ENCODE measurements at regions not wholly inside any gene's neighbourhood (a gene's known extent, or its start where the extent isn't known, plus 50 kb on each side); places are given as distances from the start of the nearest gene placed in this dataset.

DNA sequence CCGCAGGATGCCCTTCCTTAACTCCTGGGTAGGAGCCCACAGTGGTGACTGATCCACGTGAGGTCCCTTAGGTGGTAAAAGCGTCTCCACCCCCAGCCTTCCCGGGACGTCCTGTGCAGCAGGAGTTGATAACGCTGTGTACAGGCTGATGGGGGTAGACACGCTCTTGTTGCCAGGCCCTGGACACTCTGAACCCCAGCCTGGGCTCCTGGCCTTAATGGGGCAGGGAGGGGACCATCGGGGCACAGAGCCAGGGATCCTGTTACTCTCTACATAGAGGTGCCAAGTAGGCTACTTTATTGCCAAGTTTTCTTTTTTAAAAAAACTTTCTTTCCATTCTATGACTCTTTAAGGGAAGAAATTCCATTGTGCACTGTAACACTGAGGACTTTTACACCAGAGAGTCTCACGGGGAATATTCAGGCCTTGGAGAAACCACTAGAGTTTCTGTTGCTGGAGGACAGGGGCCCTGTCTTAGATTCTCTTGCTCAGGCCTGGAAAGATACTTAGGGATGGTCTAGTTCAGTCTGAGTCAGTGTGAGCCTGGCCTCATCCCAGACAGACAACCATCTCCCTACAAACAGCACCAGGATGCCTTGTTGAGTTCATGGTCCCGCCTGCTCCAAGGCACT is 104.3 kb upstream of the RNU6-1 start:
- H3K4me3 ChIP-seq (ENCODE audit: low read length), result no peak overlapping the region
- no peaks in the 10 kb centered on the region for H3K79me2 ChIP-seq (ENCODE audit: low read length)
- DNase-seq (no peak), ATAC-seq (no peak)
- H3K27ac ChIP-seq (ENCODE audit: low read length), result no peak overlapping the region
- no peaks in the 10 kb centered on the region for H3K9me3 ChIP-seq (ENCODE audit: low read length)
- H2AFZ ChIP-seq (ENCODE audit: low read length), result no peak overlapping the region
- peaks cover 26% of the 10 kb centered on the region for H3K4me1 ChIP-seq (ENCODE audit: insufficient read depth, low read length)
- H3K9ac ChIP-seq (ENCODE audit: low read length), result no peak overlapping the region
- no peaks in the 10 kb centered on the region for H3K27me3 ChIP-seq (ENCODE audit: low read length)
- no peaks in the 10 kb centered on the region for H3K36me3 ChIP-seq (ENCODE audit: low read depth, low read length)
- no peak overlapping the region for H3K4me2 ChIP-seq (ENCODE audit: low read length)
- H3F3A ChIP-seq (ENCODE audit: low read length, unreplicated experiment), result no peaks in the 10 kb centered on the region
- no peaks in the 10 kb centered on the region for H4K20me1 ChIP-seq (ENCODE audit: low read length)
- BruUV-seq (replicated peaks), result no TSS peak
- intact Hi-C loops (cut with micrococcal nuclease), result no loop called here
- no peaks in the 10 kb centered on the region for H3K9me2 ChIP-seq (replicated peaks; ENCODE audit: low read length)
- POLR2A ChIA-PET (ENCODE audit: unreplicated experiment), result no interaction called here
- CTCF ChIA-PET, result no interaction called here
- no peak for TF ChIP-seq EZH2 (IDR thresholded peaks at IDR 0.05; ENCODE audit: low read length, unreplicated experiment)
- no peak for TF ChIP-seq EZH2phosphoT487 (IDR thresholded peaks at IDR 0.05; ENCODE audit: borderline replicate concordance, low read length)
- TF ChIP-seq, protein P1, sequence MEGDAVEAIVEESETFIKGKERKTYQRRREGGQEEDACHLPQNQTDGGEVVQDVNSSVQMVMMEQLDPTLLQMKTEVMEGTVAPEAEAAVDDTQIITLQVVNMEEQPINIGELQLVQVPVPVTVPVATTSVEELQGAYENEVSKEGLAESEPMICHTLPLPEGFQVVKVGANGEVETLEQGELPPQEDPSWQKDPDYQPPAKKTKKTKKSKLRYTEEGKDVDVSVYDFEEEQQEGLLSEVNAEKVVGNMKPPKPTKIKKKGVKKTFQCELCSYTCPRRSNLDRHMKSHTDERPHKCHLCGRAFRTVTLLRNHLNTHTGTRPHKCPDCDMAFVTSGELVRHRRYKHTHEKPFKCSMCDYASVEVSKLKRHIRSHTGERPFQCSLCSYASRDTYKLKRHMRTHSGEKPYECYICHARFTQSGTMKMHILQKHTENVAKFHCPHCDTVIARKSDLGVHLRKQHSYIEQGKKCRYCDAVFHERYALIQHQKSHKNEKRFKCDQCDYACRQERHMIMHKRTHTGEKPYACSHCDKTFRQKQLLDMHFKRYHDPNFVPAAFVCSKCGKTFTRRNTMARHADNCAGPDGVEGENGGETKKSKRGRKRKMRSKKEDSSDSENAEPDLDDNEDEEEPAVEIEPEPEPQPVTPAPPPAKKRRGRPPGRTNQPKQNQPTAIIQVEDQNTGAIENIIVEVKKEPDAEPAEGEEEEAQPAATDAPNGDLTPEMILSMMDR (conservative IDR thresholded peaks at IDR 0.05; ENCODE audit: low read depth, low read length), result no peak

DNA sequence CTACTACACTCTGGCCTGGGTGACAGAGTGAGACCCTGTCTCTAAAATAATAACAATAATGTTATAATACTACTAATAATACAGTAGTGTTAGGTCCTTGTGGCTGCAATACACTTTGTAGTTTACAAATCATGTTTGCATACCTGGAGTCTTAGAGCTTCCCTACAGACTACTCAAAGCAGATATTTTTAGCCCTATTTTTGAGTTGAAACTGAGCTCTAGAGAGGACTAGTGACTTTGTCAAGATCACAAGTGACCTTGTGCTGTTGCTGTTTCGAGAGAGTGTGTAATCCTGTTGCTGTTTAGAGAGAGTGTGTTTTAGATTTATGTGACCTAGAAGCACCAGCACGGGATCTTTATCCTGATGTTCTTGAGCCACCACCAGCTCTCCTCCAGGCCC is 105.3 kb upstream of the RNU6-1 start:
- Histone ChIP-seq H3K4me2 (ENCODE audit: low read length) (no peak overlapping the region), H3K9me3 (ENCODE audit: low read length) (no peaks in the 10 kb centered on the region), H3K79me2 (ENCODE audit: low read length) (no peaks in the 10 kb centered on the region), H3K4me3 (ENCODE audit: low read length) (no peak overlapping the region), H3K9me2 (replicated peaks; ENCODE audit: low read length) (no peaks in the 10 kb centered on the region), H4K20me1 (ENCODE audit: low read length) (no peaks in the 10 kb centered on the region), H3K4me1 (ENCODE audit: insufficient read depth, low read length) (peaks cover 26% of the 10 kb centered on the region), H2AFZ (ENCODE audit: low read length) (no peak overlapping the region), H3K27me3 (ENCODE audit: low read length) (no peaks in the 10 kb centered on the region), H3K27ac (ENCODE audit: low read length) (no peak overlapping the region), H3K36me3 (ENCODE audit: low read depth, low read length) (no peaks in the 10 kb centered on the region), H3K9ac (ENCODE audit: low read length) (no peak overlapping the region), H3F3A (ENCODE audit: low read length, unreplicated experiment) (no peaks in the 10 kb centered on the region)
- no TSS peak for BruUV-seq (replicated peaks)
- DNase-seq (no peak), ATAC-seq (no peak)
- TF ChIP-seq EZH2phosphoT487 (IDR thresholded peaks at IDR 0.05; ENCODE audit: borderline replicate concordance, low read length) (no peak), EZH2 (IDR thresholded peaks at IDR 0.05; ENCODE audit: low read length, unreplicated experiment) (no peak)
- TF ChIP-seq, protein P1 (conservative IDR thresholded peaks at IDR 0.05; ENCODE audit: low read depth, low read length), result no peak
- ChIA-PET CTCF (no interaction called here), POLR2A (ENCODE audit: unreplicated experiment) (no interaction called here)
- intact Hi-C loops (cut with micrococcal nuclease), result no loop called here

DNA sequence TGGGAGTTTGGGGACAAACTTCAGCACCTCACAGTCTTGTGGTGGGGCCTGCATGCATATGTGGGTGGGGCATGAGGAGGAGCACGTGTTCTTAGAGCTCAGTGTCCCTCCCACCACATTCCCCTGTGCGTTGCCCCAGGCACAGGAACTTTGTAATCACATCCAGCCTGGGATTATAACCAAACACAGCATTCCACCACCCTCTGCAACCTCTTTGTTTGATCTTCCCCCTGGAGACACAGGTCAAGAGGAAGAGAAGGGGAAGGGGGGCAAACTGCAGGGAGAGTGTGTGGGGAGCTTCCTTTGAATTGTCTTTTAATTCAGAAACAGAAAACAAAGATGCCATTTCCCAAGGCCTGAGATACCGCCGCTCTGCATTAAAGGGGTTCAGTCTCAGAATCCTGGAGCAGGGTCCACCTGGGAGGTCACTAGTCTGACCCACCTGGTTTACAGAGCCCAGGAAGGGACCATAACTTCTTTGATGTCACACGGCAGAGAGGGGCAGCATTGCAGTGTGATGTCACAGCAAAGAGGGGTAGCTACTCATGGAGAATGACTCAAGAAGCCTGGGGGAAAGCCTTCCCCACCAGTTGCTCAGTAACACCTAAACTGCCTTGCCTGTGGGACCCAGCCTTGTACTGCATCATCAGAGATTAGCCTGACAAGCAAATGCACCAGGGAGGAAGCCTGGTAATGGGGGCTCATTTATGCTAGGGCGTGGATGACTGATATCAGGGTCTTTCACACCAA is 106.3 kb upstream of the RNU6-1 start:
- peak; percentile 64 for ATAC-seq
- Histone ChIP-seq H3K4me3 (ENCODE audit: low read length) (no peak overlapping the region), H3K27ac (ENCODE audit: low read length) (no peak overlapping the region), H3K36me3 (ENCODE audit: low read depth, low read length) (no peaks in the 10 kb centered on the region), H3F3A (ENCODE audit: low read length, unreplicated experiment) (no peaks in the 10 kb centered on the region), H3K4me1 (ENCODE audit: insufficient read depth, low read length) (peaks cover 25% of the 10 kb centered on the region), H3K4me2 (ENCODE audit: low read length) (no peak overlapping the region), H3K9ac (ENCODE audit: low read length) (no peak overlapping the region), H3K9me2 (replicated peaks; ENCODE audit: low read length) (no peaks in the 10 kb centered on the region), H3K79me2 (ENCODE audit: low read length) (no peaks in the 10 kb centered on the region), H3K9me3 (ENCODE audit: low read length) (no peaks in the 10 kb centered on the region), H2AFZ (ENCODE audit: low read length) (peak overlapping the region; percentile 40; the same call in 1 of the 2 replicates), H3K27me3 (ENCODE audit: low read length) (no peaks in the 10 kb centered on the region), H4K20me1 (ENCODE audit: low read length) (no peaks in the 10 kb centered on the region)
- intact Hi-C loops (cut with micrococcal nuclease), result no loop called here
- CTCF ChIA-PET, result no interaction called here
- peak; percentile 63 for DNase-seq
- no peak for TF ChIP-seq EZH2phosphoT487 (IDR thresholded peaks at IDR 0.05; ENCODE audit: borderline replicate concordance, low read length)
- TF ChIP-seq, protein P1 (conservative IDR thresholded peaks at IDR 0.05; ENCODE audit: low read depth, low read length), result no peak
- TF ChIP-seq EZH2 (IDR thresholded peaks at IDR 0.05; ENCODE audit: low read length, unreplicated experiment), result no peak
- POLR2A ChIA-PET (ENCODE audit: unreplicated experiment), result no interaction called here
- BruUV-seq (replicated peaks), result no TSS peak
